ENCODE measurements at regions not wholly inside any gene's neighbourhood (a gene's known extent, or its start where the extent isn't known, plus 50 kb on each side); places are given as distances from the start of the nearest gene placed in this dataset.

DNA sequence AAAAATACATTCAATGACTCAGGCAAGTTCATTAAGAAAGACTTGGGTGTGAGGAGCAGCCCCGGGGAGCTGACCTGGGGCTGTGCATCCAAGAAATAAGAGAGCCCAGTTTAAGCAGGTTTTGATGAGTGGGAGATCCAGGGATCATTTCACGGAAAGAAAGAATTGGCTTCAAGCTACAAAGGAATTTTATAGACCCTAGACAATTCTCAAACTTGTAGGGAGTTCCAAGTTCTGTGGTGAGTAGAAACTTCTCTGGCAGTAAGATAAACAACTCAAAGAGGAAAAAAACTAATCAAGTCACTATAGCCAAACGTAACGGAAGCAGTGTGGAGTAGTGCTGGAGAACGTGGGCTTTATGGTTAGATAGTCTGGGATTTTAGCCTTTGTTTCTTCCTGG is 175.7 kb upstream of the DDHD1 start:
- TF ChIP-seq, protein P1, sequence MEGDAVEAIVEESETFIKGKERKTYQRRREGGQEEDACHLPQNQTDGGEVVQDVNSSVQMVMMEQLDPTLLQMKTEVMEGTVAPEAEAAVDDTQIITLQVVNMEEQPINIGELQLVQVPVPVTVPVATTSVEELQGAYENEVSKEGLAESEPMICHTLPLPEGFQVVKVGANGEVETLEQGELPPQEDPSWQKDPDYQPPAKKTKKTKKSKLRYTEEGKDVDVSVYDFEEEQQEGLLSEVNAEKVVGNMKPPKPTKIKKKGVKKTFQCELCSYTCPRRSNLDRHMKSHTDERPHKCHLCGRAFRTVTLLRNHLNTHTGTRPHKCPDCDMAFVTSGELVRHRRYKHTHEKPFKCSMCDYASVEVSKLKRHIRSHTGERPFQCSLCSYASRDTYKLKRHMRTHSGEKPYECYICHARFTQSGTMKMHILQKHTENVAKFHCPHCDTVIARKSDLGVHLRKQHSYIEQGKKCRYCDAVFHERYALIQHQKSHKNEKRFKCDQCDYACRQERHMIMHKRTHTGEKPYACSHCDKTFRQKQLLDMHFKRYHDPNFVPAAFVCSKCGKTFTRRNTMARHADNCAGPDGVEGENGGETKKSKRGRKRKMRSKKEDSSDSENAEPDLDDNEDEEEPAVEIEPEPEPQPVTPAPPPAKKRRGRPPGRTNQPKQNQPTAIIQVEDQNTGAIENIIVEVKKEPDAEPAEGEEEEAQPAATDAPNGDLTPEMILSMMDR (conservative IDR thresholded peaks at IDR 0.05; ENCODE audit: low read depth): no peak
- POLR2A ChIA-PET (ENCODE audit: low non-redundant PET): no interaction called here
- H3K27ac ChIP-seq: no peak overlapping the region
- CTCF ChIA-PET: no interaction called here
- DNase-seq (ENCODE audit: low spot score): no peak

DNA sequence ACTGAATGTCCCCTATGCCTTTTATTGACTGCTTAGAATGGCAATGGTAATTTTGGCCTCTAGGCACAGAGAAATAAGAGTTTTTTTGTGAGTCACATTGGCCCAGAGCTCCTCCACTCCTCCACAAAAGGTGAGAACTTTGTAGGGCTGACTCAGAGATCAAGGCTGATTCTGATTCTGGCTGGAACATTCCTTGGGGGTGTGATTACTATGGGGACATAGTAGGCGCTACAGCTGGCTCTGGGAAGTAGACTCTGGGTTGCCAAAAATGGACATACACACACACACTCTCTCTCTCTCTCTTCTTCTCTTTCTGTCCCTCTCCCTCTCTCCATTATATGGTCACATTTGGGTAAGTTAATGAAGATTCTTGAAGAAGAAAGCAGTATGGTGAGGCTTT is 174.6 kb upstream of the DDHD1 start:
- ChIA-PET CTCF (no interaction called here), POLR2A (ENCODE audit: low non-redundant PET) (no interaction called here)
- TF ChIP-seq, protein P1 (conservative IDR thresholded peaks at IDR 0.05; ENCODE audit: low read depth): no peak
- no peak overlapping the region for H3K27ac ChIP-seq
- DNase-seq (ENCODE audit: low spot score): peak; percentile 54

DNA sequence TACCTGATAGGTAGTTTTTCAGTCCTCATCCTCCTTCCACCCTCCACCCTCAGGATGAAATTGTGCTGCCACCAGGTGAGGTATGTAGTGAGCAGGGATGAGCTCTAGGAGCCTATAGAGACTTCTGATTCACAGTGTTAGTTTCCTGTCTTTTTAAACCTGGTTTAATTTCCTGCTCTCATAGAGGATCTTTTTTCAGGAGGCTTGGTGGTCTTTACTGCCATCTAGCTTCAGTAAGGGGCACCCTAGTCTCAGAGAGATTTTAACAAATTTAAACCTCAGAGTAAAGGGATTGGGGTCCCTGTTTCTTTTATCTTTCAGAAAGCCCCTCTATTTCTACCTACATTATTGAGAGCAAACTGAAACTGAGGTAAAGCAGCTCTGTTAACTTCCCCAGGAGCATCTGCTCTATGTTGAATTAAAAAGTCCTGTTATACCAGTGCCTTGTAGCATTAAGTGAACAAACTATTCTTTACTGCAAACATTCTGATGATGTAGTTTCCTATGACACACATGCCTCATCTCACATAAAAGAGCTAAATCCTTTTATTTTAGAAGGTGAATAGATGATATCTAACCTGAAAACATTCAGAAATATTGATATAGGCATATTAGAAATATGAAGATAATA is 172.2 kb upstream of the DDHD1 start:
- POLR2A ChIA-PET (ENCODE audit: low non-redundant PET): no interaction called here
- no peak for DNase-seq (ENCODE audit: low spot score)
- TF ChIP-seq, protein P1 (conservative IDR thresholded peaks at IDR 0.05; ENCODE audit: low read depth): peak; percentile 21
- H3K27ac ChIP-seq: no peak overlapping the region
- CTCF ChIA-PET: interaction anchor here (0.6 to 1.1 kb wide), 4 partner anchors 29 to 1005 kb away, joined by 3 to 6 read pairs (median 4); no protein-coding TSS in a partner anchor

DNA sequence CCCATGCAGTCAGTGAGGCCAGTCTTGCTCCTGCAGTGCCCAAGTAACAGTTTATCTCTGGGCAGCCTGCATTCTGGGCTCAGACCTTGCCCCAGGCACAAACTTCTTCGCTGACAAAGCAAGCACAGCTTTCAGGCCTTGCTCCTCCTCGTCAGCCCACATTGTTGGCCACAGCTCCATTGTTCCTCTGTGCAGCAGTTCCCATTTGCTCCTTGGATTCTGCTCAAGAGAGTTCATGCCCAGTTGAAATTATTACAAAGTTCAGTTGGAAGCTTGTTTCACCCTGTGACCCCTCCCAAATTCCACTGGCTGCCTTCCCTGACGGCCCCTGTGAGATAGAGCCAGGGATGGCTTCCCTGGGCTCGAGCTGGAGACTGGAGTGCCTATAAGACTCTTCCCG is 163.4 kb upstream of the DDHD1 start:
- TF ChIP-seq, protein P1 (conservative IDR thresholded peaks at IDR 0.05; ENCODE audit: low read depth): no peak
- no peak overlapping the region for H3K27ac ChIP-seq
- CTCF ChIA-PET: interaction anchor here (1.7 kb wide), 1 partner anchor 10 kb away, joined by 5 read pairs; no protein-coding TSS in a partner anchor
- DNase-seq (ENCODE audit: low spot score): no peak
- POLR2A ChIA-PET (ENCODE audit: low non-redundant PET): interaction anchor here (0.6 kb wide), 1 partner anchor 248 kb away, joined by 3 read pairs; no protein-coding TSS in a partner anchor

DNA sequence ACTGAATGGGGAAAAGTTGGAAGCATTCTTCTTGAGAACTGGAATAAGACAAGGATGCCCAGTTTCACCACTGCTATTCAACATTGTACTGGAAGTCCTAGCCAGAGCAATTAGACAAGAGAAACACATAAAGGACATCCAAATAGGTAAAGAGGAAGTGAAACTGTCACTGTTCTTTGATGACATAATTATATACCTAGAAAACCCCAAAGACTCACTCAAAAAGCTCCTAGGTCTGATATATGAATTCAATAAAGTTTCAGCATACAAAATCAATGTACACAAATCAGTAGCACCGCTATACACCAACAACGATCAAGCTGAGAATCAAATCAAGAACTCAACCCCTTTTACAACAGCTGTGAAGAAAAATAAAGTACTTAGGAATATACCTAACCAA is 157.3 kb upstream of the DDHD1 start:
- ChIA-PET POLR2A (ENCODE audit: low non-redundant PET) (no interaction called here), CTCF (no interaction called here)
- no peak overlapping the region for H3K27ac ChIP-seq
- TF ChIP-seq, protein P1 (conservative IDR thresholded peaks at IDR 0.05; ENCODE audit: low read depth): no peak
- DNase-seq (ENCODE audit: low spot score): no peak

DNA sequence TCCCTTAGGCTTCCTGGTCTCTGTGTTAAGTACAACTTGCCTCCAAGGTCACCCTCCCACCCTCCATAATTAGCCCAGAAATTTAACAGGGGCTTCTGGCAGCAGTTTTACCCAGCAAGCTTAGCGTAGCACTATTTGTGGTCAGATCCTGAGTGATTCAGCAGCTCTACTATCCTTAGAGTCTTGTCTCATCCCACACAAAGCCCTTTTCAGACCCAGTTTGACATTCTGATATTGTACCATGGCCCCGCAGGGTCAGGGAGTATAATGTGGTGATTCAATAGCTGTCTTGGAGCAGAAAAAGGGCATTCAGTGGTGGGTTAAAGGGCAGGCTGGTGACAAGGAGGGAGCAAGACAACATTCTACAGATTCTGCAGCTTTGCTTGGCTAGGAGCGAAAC is 153.8 kb upstream of the DDHD1 start:
- TF ChIP-seq, protein P1 (conservative IDR thresholded peaks at IDR 0.05; ENCODE audit: low read depth): no peak
- POLR2A ChIA-PET (ENCODE audit: low non-redundant PET): no interaction called here
- CTCF ChIA-PET: interaction anchor here (0.6 to 3.3 kb wide), 5 partner anchors 9 to 474 kb away, joined by 3 to 24 read pairs (median 4); no protein-coding TSS in a partner anchor
- no peak overlapping the region for H3K27ac ChIP-seq
- DNase-seq (ENCODE audit: low spot score): no peak
